GM12878 (cell line): ENCODE measurements at regions not wholly inside any gene's neighbourhood (a gene's known extent, or its start where the extent isn't known, plus 50 kb on each side); places are given as distances from the start of the nearest gene placed in this dataset.

Experiments
- BRCA1 ChIP-seq: IDR thresholded peaks from 2 replicates; pipeline ENCODE4 v1.6.1; 2011; ENCODE audit warnings: low read depth, low read length, improper control_type of control experiment
- CREM ChIP-seq: IDR thresholded peaks from 2 replicates; pipeline ENCODE4 v1.6.1; 2014; ENCODE audit warnings: antibody characterized with exemption, low read depth
- EGR1 ChIP-seq, 2 experiments: IDR thresholded peaks; 1 replicate in 1 of 2; 2 replicates in 1 of 2; pipeline ENCODE4 v1.6.1; 2011 to 2012; ENCODE audit warnings: low read depth in 2 of 2, low read length in 2 of 2, borderline replicate concordance in 1 of 2, mild to moderate bottlenecking in 1 of 2, moderate library complexity in 1 of 2
- EP300 ChIP-seq, 2 experiments: fragments of 150-350 bp in 1 of 2; IDR thresholded peaks; 2 replicates each; pipeline ENCODE4 v1.6.1; 2011 to 2012; ENCODE audit warnings: low read depth in 2 of 2, low read length in 2 of 2, borderline replicate concordance in 1 of 2, improper control_type of control experiment in 1 of 2, inconsistent platforms in 1 of 2; ENCODE audit not compliant: control insufficient read depth in 1 of 2
- GATAD2B ChIP-seq: fragments of 450-650 bp; conservative IDR thresholded peaks from 2 replicates; pipeline ENCODE4 v1.6.1; 2017; ENCODE audit warnings: low read depth, mild to moderate bottlenecking, moderate library complexity
- HDAC6 ChIP-seq: fragments of 200-600 bp; sonication (generic); IDR thresholded peaks from one replicate; pipeline ENCODE4 v1.8.0; 2017; ENCODE audit warnings: antibody characterized with exemption; ENCODE audit not compliant: unreplicated experiment
- IKZF2 ChIP-seq, 2 experiments: fragments of 450-650 bp; IDR thresholded peaks; 2 replicates each; pipeline ENCODE4 v1.6.1; 2017; ENCODE audit warnings: mild to moderate bottlenecking in 2 of 2, moderate library complexity in 2 of 2
- NFIC ChIP-seq: IDR thresholded peaks from 2 replicates; pipeline ENCODE4 v1.6.1; 2012; ENCODE audit warnings: low read depth, mild to moderate bottlenecking, inconsistent platforms, low read length, moderate library complexity
- NR2C1 ChIP-seq: fragments of 450-650 bp; IDR thresholded peaks from 2 replicates; pipeline ENCODE4 v1.6.1; 2017; ENCODE audit warnings: antibody characterized with exemption, mild to moderate bottlenecking, moderate library complexity
- RB1 ChIP-seq: fragments of 450-650 bp; formaldehyde crosslinking; IDR thresholded peaks from 2 replicates; pipeline ENCODE4 v1.6.1; 2017; ENCODE audit warnings: mild to moderate bottlenecking, borderline replicate concordance
- SIX5 ChIP-seq: IDR thresholded peaks from 2 replicates; pipeline ENCODE4 v1.6.1; 2011; ENCODE audit warnings: mild to moderate bottlenecking, low read depth, low read length, moderate library complexity; ENCODE audit not compliant: severe bottlenecking
- STAT1 ChIP-seq: fragments of 450-650 bp; conservative IDR thresholded peaks from 2 replicates; pipeline ENCODE4 v1.6.1; 2014; ENCODE audit warnings: antibody characterized with exemption, mild to moderate bottlenecking
- TAF1 ChIP-seq: IDR thresholded peaks from 2 replicates; pipeline ENCODE4 v1.6.1; 2011; ENCODE audit warnings: mild to moderate bottlenecking, low read depth, low read length, borderline replicate concordance
- ZNF24 ChIP-seq: fragments of 450-650 bp; IDR thresholded peaks from 2 replicates; pipeline ENCODE4 v1.6.1; 2017; ENCODE audit warnings: antibody characterized with exemption, mild to moderate bottlenecking
- TF ChIP-seq, protein P1 (sequence below): fragments of 450-650 bp; IDR thresholded peaks from 2 replicates; pipeline ENCODE4 v1.6.1; 2017; ENCODE audit warnings: mild to moderate bottlenecking, moderate library complexity
- TF ChIP-seq, protein P2 (sequence below): fragments of 450-650 bp; conservative IDR thresholded peaks from 2 replicates; pipeline ENCODE4 v1.6.1; 2017; ENCODE audit warnings: mild to moderate bottlenecking, moderate library complexity
- TF ChIP-seq, protein P3 (sequence below): IDR thresholded peaks from 2 replicates; pipeline ENCODE4 v1.6.1; 2012; ENCODE audit warnings: low read length, inconsistent platforms
- TF ChIP-seq, protein P4 (sequence below): IDR thresholded peaks from 2 replicates; pipeline ENCODE4 v1.6.1; 2011; ENCODE audit warnings: low read depth, low read length, improper control_type of control experiment, borderline replicate concordance

DNA sequence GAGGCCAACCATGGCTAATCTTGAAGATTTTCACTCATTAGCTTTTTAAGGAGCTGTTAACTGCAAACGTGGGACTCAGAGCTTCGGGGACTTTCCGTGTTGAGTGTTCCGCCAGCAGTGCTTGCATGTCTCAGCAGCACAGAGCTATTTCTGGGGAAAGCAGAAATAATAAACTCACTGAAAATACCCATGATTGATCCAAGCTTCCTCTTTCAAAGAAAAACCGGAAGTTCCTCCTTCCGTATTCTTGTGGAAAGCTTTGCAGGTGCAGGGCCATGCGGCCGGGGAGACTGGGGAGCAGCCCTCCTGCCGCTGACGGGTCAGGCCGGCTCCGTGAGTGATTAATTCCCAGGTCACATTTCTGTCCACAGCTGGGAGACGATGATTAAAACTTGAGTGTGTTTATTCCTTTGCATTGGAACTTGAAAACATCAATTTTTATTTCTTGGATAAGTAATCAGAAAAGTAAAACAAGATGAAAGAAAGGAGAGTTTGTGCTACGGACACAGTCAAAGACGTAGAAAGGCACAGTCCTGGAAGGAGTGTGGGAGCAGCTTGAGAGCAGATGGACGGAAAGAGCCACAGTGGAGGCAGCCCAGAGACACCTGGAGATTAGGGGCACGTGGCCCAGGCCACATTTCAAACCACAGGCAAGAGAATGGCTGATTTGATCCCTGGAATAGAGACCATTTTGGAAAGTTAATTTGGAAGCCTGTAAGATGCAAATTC is 54.2 kb upstream of the CTDP1 start (continued):
- TF ChIP-seq, protein P1, sequence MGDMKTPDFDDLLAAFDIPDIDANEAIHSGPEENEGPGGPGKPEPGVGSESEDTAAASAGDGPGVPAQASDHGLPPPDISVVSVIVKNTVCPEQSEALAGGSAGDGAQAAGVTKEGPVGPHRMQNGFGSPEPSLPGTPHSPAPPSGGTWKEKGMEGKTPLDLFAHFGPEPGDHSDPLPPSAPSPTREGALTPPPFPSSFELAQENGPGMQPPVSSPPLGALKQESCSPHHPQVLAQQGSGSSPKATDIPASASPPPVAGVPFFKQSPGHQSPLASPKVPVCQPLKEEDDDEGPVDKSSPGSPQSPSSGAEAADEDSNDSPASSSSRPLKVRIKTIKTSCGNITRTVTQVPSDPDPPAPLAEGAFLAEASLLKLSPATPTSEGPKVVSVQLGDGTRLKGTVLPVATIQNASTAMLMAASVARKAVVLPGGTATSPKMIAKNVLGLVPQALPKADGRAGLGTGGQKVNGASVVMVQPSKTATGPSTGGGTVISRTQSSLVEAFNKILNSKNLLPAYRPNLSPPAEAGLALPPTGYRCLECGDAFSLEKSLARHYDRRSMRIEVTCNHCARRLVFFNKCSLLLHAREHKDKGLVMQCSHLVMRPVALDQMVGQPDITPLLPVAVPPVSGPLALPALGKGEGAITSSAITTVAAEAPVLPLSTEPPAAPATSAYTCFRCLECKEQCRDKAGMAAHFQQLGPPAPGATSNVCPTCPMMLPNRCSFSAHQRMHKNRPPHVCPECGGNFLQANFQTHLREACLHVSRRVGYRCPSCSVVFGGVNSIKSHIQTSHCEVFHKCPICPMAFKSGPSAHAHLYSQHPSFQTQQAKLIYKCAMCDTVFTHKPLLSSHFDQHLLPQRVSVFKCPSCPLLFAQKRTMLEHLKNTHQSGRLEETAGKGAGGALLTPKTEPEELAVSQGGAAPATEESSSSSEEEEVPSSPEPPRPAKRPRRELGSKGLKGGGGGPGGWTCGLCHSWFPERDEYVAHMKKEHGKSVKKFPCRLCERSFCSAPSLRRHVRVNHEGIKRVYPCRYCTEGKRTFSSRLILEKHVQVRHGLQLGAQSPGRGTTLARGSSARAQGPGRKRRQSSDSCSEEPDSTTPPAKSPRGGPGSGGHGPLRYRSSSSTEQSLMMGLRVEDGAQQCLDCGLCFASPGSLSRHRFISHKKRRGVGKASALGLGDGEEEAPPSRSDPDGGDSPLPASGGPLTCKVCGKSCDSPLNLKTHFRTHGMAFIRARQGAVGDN, result peak; percentile 88
- TF ChIP-seq, protein P2, sequence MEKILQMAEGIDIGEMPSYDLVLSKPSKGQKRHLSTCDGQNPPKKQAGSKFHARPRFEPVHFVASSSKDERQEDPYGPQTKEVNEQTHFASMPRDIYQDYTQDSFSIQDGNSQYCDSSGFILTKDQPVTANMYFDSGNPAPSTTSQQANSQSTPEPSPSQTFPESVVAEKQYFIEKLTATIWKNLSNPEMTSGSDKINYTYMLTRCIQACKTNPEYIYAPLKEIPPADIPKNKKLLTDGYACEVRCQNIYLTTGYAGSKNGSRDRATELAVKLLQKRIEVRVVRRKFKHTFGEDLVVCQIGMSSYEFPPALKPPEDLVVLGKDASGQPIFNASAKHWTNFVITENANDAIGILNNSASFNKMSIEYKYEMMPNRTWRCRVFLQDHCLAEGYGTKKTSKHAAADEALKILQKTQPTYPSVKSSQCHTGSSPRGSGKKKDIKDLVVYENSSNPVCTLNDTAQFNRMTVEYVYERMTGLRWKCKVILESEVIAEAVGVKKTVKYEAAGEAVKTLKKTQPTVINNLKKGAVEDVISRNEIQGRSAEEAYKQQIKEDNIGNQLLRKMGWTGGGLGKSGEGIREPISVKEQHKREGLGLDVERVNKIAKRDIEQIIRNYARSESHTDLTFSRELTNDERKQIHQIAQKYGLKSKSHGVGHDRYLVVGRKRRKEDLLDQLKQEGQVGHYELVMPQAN, result no peak
- no peak for TF ChIP-seq HDAC6
- no peak for TF ChIP-seq BRCA1
- no peak for TF ChIP-seq NR2C1
- TF ChIP-seq RB1, result no peak
- no peak for TF ChIP-seq STAT1
- no peak for TF ChIP-seq TAF1
- TF ChIP-seq, protein P3, sequence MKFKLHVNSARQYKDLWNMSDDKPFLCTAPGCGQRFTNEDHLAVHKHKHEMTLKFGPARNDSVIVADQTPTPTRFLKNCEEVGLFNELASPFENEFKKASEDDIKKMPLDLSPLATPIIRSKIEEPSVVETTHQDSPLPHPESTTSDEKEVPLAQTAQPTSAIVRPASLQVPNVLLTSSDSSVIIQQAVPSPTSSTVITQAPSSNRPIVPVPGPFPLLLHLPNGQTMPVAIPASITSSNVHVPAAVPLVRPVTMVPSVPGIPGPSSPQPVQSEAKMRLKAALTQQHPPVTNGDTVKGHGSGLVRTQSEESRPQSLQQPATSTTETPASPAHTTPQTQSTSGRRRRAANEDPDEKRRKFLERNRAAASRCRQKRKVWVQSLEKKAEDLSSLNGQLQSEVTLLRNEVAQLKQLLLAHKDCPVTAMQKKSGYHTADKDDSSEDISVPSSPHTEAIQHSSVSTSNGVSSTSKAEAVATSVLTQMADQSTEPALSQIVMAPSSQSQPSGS, result peak; percentile 78; the same call in 1 of the 2 replicates
- no peak for TF ChIP-seq SIX5
- TF ChIP-seq IKZF2 (IDR thresholded peaks at IDR 0.05), result peak; percentile 71 to 79; a peak in 2 of 4 replicates
- TF ChIP-seq, protein P4, sequence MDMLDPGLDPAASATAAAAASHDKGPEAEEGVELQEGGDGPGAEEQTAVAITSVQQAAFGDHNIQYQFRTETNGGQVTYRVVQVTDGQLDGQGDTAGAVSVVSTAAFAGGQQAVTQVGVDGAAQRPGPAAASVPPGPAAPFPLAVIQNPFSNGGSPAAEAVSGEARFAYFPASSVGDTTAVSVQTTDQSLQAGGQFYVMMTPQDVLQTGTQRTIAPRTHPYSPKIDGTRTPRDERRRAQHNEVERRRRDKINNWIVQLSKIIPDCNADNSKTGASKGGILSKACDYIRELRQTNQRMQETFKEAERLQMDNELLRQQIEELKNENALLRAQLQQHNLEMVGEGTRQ, result no peak
- TF ChIP-seq EGR1 (IDR thresholded peaks at IDR 0.05; ENCODE audit: borderline replicate concordance in 1 of 2, low read depth in 2 of 2, low read length in 2 of 2), result 0 out of 3 replicates have a peak, but pooled peaks of 1 of the 2 experiments have one; percentile 25
- TF ChIP-seq ZNF24, result no peak
- peak; percentile 86 for TF ChIP-seq NFIC
- peak; percentile 70; the same call in 1 of the 2 replicates for TF ChIP-seq GATAD2B
- TF ChIP-seq CREM, result 0 out of 2 replicates have a peak, but pooled peaks have one; percentile 7
- TF ChIP-seq EP300 (IDR thresholded peaks at IDR 0.05; ENCODE audit: borderline replicate concordance in 1 of 2, control insufficient read depth in 1 of 2, low read depth in 2 of 2, low read length in 2 of 2), result peak in 1 of 2 experiments; percentile 39; a peak in 1 of 4 replicates
